ENCODE measurements at regions not wholly inside any gene's neighbourhood (a gene's known extent, or its start where the extent isn't known, plus 50 kb on each side); places are given as distances from the start of the nearest gene placed in this dataset.
A peak's percentile ranks its signal among the peaks of the same experiment; 100 is the strongest.

DNA sequence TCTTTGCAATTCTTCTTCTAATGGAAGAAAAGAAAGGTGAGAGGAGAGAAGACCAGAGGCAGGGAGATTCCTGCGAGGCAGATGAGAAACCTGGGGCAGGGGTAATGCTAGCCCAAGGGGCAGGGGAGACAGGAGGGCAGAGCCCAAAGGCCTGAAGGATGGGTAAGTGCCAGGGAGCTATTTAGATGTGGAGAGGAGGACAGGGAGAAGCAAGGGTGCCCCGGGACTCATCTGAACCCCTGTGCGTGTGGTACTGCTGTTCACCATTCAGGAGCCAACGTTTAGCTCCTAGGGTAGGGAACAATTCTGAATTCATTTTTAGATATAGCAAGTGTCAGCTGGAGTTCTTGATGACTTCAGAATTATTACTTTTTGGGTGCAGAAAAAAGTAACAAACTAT, 122.7 kb upstream of the ALDH1B1 start:
- H3K36me3 ChIP-seq (ENCODE audit: control insufficient read depth, insufficient read depth, low read length), result no peaks in the 10 kb centered on the region
- no peaks in the 10 kb centered on the region for H3K79me2 ChIP-seq (ENCODE audit: control insufficient read depth, insufficient read depth, low read length)
- no peak overlapping the region for H3K4me2 ChIP-seq (ENCODE audit: extremely low read depth, insufficient read depth, low read length)
- no peak overlapping the region for H3K9ac ChIP-seq (ENCODE audit: insufficient read depth, low read length)
- no peaks in the 10 kb centered on the region for H3K9me3 ChIP-seq (ENCODE audit: control insufficient read depth, insufficient read depth, low read depth, low read length)
- no peak overlapping the region for H3K4me3 ChIP-seq (replicated peaks in 1 of 4; ENCODE audit: control extremely low read depth in 1 of 4, insufficient read depth in 1 of 4, low read depth in 3 of 4, low read length in 4 of 4)
- no peaks in the 10 kb centered on the region for H3K4me1 ChIP-seq (ENCODE audit: control insufficient read depth, extremely low read depth, insufficient read depth, low read length)
- H3K27me3 ChIP-seq (ENCODE audit: control insufficient read depth, insufficient read depth, low read length), result no peaks in the 10 kb centered on the region
- TF ChIP-seq EZH2 (IDR thresholded peaks at IDR 0.05; ENCODE audit: low read length, missing control alignments) (no peak), CTCF (conservative IDR thresholded peaks at IDR 0.05 in 1 of 2, IDR thresholded peaks at IDR 0.05 in 1 of 2; ENCODE audit: low read depth in 1 of 2, low read length in 2 of 2) (no peak)
- no peak overlapping the region for H3K27ac ChIP-seq (ENCODE audit: insufficient read depth, low read length)
- DNase-seq (ENCODE audit: low read depth in 2 of 2), result no peak
- no peaks in the 10 kb centered on the region for H4K20me1 ChIP-seq (ENCODE audit: control insufficient read depth, extremely low read depth, insufficient read depth, low read length)
- no peak overlapping the region for H2AFZ ChIP-seq (ENCODE audit: low read length)

GRCh38 chr9:38263532-38263931, 129.0 kb upstream of the ALDH1B1 start:
- no peak overlapping the region for H3K27ac ChIP-seq (ENCODE audit: insufficient read depth, low read length)
- no peak overlapping the region for H3K4me3 ChIP-seq (replicated peaks in 1 of 4; ENCODE audit: control extremely low read depth in 1 of 4, insufficient read depth in 1 of 4, low read depth in 3 of 4, low read length in 4 of 4)
- H3K27me3 ChIP-seq (ENCODE audit: control insufficient read depth, insufficient read depth, low read length), result no peaks in the 10 kb centered on the region
- TF ChIP-seq CTCF (conservative IDR thresholded peaks at IDR 0.05 in 1 of 2, IDR thresholded peaks at IDR 0.05 in 1 of 2; ENCODE audit: low read depth in 1 of 2, low read length in 2 of 2), result peak in 1 of 2 donors; percentile 24
- no peak for TF ChIP-seq EZH2 (IDR thresholded peaks at IDR 0.05; ENCODE audit: low read length, missing control alignments)
- no peaks in the 10 kb centered on the region for H4K20me1 ChIP-seq (ENCODE audit: control insufficient read depth, extremely low read depth, insufficient read depth, low read length)
- no peak overlapping the region for H3K9ac ChIP-seq (ENCODE audit: insufficient read depth, low read length)
- no peak overlapping the region for H2AFZ ChIP-seq (ENCODE audit: low read length)
- H3K9me3 ChIP-seq (ENCODE audit: control insufficient read depth, insufficient read depth, low read depth, low read length), result no peaks in the 10 kb centered on the region
- peak; percentile 36 to 44 for DNase-seq (ENCODE audit: low read depth in 2 of 2)
- no peaks in the 10 kb centered on the region for H3K36me3 ChIP-seq (ENCODE audit: control insufficient read depth, insufficient read depth, low read length)
- H3K4me2 ChIP-seq (ENCODE audit: extremely low read depth, insufficient read depth, low read length), result no peak overlapping the region
- H3K4me1 ChIP-seq (ENCODE audit: control insufficient read depth, extremely low read depth, insufficient read depth, low read length), result no peaks in the 10 kb centered on the region
- H3K79me2 ChIP-seq (ENCODE audit: control insufficient read depth, insufficient read depth, low read length), result no peaks in the 10 kb centered on the region

DNA sequence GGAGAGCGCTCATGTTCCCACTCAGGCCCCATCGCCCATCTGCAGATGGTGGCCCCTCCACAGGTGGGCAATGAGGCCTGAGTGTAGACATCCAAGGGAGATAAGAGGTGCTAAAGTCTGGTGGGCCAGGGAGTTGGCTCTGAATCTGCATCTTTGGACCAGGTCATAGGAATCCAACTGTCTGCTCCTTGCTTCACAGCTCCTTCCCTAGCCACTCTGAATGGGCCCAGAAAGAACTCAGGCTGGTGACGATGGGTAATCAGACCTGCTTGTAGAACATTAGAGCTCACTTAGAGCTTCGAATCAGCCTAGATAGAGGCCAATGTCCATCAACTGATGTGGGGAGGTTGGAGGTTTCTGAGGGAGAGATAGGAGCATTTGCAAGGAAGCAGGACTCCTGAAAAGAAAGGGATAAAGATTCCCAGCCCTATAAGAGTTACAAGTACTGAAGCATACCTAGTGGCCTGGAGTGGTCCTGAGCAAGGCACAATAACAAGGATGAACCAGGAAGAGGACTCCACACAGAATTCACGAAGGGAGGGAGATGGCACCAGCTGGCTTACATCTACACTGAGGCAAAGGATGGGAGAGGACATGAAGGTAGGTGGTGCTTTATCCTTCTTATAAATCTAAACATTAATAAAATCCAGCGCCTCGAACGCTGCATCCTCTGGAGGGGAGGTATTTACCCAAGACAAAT, 132.8 kb upstream of the ALDH1B1 start:
- Histone ChIP-seq H3K4me1 (ENCODE audit: control insufficient read depth, extremely low read depth, insufficient read depth, low read length) (no peaks in the 10 kb centered on the region), H3K36me3 (ENCODE audit: control insufficient read depth, insufficient read depth, low read length) (no peaks in the 10 kb centered on the region), H2AFZ (ENCODE audit: low read length) (no peak overlapping the region), H3K4me2 (ENCODE audit: extremely low read depth, insufficient read depth, low read length) (no peak overlapping the region), H3K9ac (ENCODE audit: insufficient read depth, low read length) (no peak overlapping the region), H4K20me1 (ENCODE audit: control insufficient read depth, extremely low read depth, insufficient read depth, low read length) (no peaks in the 10 kb centered on the region), H3K27me3 (ENCODE audit: control insufficient read depth, insufficient read depth, low read length) (peaks cover 6% of the 10 kb centered on the region), H3K27ac (ENCODE audit: insufficient read depth, low read length) (no peak overlapping the region), H3K4me3 (replicated peaks in 1 of 4; ENCODE audit: control extremely low read depth in 1 of 4, insufficient read depth in 1 of 4, low read depth in 3 of 4, low read length in 4 of 4) (no peak overlapping the region), H3K9me3 (ENCODE audit: control insufficient read depth, insufficient read depth, low read depth, low read length) (no peaks in the 10 kb centered on the region), H3K79me2 (ENCODE audit: control insufficient read depth, insufficient read depth, low read length) (no peaks in the 10 kb centered on the region)
- TF ChIP-seq EZH2 (IDR thresholded peaks at IDR 0.05; ENCODE audit: low read length, missing control alignments), result no peak
- no peak for TF ChIP-seq CTCF (conservative IDR thresholded peaks at IDR 0.05 in 1 of 2, IDR thresholded peaks at IDR 0.05 in 1 of 2; ENCODE audit: low read depth in 1 of 2, low read length in 2 of 2)
- DNase-seq (ENCODE audit: low read depth in 2 of 2), result no peak
